GM19438 (cell line): ENCODE measurements at regions not wholly inside any gene's neighbourhood (a gene's known extent, or its start where the extent isn't known, plus 50 kb on each side); places are given as distances from the start of the nearest gene placed in this dataset.
"Not testable (repeated sequence)": the region's sequence is repeated elsewhere in the genome, so short reads cannot be mapped to it uniquely, and the experiment has no call there.

ENCODE experiments used
- ATAC-seq: cut with Tn5 transposase; IDR thresholded peaks from one replicate; pipeline ENCODE4 v1.9.1; 2021; ENCODE audit warnings: low read depth; ENCODE audit not compliant: unreplicated experiment

DNA sequence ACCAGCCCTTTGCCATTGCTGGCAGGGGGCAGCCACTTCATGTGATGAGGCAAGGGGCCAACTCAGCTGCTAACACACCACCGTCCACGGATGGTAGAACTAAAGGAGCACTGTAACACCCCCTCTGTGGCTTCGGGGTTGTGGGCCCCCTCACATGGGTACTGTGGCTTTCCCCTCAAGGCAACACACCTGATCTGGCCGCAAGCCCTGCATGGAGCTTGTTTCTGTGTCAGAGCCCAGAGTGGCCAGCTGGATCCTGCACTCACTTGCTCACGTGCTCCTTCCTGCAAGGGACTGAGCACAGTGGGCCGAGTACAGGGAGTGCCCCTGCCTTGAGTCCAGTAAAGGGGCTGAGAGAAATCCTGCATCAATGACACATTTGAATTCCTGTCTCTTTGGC lies 507.4 kb upstream of the SMC2 start:
- no peak for ATAC-seq

DNA sequence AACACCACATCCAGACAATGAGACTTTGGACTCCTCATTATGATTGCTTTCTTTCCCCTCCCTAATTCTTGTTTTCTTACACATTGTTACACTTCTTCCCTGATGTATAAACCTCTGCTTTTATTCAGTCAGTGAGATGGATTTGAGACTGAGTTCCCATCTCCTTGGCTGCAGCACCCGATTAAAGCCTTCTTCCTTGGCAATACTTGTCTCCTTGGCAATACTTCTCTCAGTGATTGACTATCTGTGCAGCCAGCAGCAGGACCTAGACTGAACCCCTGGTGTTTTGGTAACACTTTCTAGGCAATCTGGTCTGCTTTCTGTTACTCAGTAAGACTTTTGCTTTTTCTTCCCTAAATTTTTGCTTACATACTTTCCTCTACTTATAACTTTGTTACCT lies 492.8 kb upstream of the SMC2 start:
- no peak for ATAC-seq

DNA sequence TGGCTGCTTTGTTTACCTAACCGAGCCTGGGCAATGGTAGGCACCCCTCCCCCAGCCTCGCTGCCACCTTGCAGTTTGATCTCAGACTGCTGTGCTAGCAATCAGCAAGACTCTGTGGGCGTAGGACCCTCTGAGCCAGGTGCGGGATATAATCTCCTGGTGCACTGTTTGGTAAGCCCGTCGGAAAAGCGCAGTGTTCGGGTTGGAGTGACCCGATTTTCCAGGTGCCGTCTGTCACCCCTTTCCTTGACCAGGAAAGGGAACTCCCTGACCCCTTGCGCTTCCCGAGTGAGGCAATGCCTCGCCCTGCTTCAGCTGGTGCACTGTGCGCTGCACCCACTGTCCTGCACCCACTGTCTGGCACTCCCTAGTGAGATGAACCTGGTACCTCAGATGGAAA lies 482.2 kb upstream of the SMC2 start:
- ATAC-seq = not testable (repeated sequence)

DNA sequence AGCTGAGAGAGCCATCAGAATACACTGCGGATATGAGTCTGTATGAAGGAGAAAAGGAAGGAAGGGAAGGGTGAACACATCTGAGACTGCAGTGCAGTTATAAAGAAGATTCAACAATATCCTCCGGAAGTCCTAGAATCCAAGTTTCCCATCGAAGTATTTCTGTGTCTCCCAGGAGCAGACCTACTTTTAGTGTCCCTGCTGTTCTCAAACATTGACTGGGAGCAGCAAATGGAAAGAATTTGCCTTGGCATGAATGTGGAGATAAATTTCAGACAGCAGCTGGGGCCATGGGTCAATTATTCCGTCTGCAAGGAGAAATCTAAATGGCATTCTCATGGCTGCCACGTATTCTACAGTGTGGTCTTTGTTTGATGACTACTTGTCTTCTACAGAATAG lies 478.1 kb upstream of the SMC2 start:
- no peak for ATAC-seq

DNA sequence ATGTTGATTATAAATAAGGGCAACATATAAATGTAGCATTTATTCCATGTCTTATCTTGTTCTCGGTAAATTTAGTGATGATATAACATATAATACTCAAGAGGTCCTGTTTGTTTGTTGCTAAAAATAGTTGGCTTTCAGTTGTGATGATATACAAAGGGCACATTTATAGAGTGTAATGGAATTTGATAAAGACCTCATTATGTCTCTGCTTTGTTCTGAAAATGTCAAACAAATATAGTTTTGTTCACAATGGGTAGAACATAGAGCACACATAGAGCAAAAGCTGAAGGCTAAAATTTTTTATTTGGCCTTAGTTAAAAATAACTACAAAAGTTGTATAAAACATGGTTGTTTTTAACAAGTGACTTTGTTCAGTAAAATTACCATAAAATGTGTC lies 477.1 kb upstream of the SMC2 start:
- ATAC-seq = no peak

DNA sequence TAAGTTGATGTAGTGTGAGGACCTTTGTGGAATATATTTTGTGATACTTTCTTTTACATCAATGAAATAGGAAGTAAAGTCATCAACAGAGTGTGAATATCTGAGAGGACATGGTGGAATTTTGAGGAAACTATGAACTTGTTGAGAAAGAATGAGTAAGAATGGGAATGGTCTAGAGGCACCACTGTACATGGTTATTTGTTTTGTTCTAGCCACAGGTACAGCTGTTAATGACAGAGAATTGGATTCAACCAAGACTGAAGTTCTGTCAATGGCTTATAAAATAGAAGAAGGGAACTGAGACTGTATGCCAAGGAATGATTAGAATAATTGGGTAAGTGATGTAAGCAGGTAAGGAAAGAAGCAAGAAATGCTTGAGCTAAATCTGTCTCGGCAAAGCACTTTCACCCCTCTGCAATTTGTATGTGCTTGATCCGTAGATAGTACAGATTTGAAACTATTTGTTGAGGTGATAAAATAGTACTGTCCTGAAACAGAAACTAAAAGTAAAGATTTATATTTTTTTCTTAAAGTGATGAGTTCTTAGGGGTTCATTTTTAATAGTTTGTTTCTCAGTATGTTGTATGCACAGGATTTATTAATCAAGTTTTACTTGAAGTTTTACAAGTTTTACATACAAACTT lies 468.8 kb upstream of the SMC2 start:
- ATAC-seq = no peak

DNA sequence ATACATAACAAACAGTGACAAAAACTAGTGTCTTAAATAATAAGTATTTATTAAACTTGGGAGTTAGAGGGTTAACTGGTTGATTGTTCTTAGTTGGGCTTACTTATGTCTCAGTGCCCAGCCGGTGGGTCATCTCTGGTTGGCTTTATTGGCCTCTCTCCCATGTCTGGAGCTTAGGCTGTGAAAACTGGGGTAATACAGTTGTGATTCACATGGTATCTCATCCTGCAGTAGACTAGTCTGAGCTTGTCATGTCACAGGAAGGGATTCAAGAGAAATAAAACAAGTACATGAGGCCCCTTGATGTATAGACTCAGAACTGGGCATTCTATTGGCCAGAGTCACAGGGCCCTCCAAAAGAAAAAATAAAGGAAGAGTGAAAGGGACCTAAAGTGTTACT lies 466.4 kb upstream of the SMC2 start:
- ATAC-seq = no peak

DNA sequence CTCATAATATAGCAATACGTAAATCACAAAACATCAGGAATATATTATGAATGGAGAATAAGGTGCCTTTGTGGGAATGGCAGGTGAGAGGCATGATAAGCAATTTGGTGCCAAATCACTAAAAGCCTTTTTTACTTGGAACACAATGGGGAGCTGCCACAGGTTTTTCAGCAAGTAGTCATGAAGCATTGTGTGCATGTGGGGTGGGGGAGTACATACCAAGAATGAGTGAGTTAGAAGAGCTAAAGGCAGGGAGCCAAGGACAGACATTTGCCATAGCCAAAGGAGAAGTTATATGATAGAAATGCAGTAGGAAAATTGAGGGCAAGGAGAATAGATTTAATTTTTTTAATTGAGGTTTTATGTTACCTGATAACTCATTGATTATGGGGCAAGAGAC lies 445.0 kb upstream of the SMC2 start:
- ATAC-seq = no peak

DNA sequence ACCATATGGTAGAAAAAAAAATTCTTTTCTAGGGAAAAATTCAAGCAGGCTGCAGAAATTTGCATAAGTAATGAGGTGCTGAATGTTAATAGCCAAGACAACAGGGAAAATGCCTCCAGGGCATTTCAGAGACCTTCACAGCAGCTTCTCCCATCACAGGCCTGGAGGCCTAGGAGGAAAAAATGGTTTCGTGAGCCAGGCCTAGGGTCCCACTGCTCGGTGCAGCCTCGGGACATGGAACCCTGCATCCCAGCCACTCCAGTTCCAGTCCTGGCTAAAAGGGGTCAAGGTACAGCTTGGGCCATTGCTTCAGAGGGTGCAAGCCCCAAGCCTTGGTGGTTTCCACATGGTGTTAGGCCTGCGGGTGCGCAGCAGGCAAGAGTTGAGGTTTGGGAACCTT lies 436.0 kb upstream of the SMC2 start:
- no peak for ATAC-seq

DNA sequence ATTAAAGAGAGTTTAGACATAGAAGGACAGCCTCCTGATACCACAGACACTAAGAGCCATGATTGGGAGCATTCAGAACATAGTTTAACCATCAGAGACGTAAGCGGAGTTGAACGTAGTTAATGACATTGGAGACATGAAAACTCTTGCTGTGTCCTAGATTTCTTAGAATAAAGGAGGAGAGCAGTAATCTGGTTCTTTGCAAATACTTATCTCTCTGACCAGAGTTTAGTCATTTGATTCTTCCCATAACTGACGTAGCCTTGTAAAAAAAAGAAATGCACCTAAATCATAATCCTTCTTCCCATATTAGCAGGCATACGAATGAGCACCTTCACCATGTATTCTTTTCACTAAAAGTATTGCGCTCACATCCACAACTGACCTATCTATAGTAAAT lies 433.3 kb upstream of the SMC2 start:
- ATAC-seq = no peak

DNA sequence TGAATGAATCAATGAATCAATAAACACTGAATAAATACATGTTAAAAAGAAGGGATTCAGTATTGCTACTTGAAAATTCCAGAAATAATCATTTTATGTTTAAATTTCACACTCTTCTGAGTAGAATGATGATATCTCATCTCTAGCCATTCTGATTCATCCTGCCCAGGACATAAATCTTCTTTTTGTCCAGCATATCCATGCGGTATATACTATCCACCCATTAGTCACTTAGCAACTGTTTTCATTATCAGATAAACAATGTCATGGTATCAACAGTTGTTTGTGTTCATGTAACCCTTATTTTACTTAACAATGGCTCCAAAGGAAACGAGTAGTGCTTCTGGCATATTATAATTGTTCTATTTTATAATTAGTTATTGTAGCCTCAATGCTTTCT lies 432.4 kb upstream of the SMC2 start:
- ATAC-seq = no peak

DNA sequence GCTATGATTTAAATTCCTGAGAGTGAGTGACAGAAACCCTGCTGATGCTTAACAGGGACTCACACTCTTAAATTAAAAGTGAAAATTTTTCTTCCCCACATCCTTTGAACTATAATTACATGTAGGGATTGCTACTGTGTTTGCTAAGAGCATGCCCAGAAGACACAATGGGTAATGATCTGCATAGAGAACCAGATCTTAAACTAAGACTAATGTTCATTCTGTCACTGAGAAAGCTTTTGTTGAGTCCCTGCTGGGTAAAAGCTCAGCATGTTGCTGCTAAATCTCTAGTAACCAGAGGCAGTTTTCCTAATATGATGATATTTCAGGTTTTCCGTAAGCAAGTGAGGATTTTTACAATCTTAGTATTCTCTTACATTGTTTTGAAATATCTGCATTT lies 424.8 kb upstream of the SMC2 start:
- ATAC-seq = no peak

DNA sequence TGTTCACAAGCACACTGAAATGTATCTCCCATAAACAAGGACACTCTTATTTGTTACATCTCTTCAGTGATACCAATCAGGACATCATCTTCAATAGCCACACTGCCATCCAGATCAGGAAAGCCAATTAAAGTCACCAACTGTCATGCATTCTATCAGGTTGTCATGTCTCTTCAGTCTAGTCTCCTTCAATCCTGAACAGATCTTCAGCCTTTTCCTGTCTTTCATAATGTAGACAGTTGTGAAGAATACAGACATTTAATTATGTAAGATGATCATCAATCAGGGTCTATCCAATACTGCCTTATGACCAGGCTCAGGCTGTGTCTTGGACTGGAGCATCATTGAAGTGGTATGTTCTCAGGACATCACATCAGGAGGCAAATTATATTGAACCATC lies 419.8 kb upstream of the SMC2 start:
- no peak for ATAC-seq

DNA sequence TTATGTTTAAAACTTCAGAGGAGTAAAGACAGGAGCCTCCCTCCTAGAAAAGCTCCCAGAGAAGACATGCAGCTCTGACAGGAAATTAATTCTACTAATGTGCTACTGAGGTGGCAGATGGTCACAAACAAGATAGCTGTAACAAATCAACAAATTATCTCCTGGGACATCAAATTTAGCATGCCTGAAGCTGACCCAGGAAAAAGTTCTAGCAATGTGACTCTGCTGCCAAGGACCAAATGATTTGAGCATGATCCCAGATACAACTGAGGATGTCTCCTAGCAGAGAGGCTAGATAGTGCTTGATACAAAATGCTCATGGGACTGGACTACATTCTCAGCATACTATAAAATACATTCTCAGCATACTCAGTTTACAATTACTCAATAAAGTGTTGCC lies 413.5 kb upstream of the SMC2 start:
- no peak for ATAC-seq

DNA sequence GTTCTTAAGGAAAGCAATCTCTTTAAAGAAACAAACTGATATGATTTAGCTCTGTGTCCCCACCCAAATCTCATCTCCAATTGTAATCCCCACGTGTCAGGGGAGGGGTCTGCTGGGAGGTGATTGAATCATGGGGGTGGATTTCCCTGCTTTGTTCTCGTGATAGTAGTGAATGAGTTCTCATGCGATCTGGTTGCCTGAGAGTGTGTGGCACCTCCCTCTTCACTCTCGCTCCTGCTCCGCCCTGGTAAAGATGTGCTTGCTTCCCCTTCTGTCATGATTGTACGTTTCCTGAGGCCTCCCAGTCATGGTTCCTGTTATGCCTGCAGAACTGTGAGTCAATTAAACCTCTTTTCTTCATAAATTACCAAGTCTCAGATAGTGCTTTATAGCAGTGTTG lies 412.7 kb upstream of the SMC2 start:
- no peak for ATAC-seq

DNA sequence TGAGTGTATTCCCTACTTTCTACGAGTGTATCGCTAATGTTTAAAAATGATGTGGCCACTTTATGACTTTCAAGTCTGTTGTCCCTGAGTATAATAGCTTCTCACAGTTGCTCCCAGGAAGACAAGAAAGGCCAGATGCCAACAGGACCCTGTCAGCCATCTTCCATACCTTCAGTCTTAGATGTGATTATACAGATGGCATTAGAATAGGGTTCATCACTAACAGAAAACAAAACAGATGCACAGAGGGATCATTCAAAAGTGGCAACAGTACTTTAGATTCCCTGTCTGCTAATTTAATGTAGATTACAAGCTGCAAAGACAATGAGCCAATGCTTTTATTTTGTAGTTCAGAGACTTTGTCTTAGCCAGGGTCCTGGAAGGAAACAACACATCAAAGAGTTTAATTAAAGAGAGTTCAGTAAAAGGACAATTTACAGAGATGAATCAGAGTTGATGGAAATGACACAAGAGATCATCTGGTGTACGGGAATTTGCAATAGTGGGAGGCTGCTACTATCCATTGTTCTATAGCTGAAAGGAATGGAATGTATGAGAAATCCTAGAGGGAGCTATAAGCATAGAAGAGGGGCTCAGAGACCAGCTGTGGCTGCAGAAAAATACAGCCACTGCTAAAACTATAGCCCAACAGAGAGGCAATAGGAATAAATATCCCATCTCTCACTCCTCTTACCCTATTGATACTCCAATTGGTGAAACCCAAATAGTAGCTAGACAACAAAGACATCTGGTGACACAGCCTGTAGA lies 393.7 kb upstream of the SMC2 start:
- no peak for ATAC-seq

DNA sequence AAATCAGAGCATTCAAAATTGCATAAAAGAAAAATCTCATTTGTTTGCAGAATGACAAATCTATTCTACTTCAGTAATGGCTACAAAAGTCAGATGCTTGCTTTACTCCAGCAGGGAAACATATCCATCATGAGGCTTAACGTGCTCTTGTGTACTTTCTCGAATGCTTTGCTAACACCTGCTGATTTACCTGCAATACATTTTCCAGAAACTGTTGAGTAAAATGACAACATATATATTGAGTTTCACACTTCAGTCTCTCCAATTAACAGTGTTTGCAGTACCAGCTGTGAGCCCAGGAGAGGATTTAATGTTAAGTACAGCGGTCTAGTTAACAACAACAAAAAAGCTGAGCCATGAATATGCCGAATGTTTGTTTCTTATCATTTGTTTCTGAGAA lies 391.5 kb upstream of the SMC2 start:
- ATAC-seq = no peak

DNA sequence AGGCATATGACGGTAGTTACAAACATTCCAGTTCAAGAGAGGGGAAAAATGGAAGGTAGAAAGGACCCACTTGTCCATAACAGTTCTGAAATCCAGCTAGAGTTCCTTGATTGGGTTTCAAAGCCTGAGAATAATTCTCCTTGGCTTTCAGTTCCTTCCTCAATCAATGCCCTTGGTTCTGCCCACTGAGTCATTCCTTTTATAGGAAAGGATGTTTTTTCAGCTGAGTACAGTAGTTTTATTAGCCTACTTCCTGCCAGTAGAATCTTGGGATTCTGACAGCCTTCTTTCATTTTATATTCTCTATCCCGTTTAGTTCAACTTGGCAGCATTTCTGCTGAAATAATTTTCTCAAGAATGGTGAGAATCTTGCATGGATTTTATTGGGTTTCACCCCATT lies 386.9 kb upstream of the SMC2 start:
- ATAC-seq = no peak

DNA sequence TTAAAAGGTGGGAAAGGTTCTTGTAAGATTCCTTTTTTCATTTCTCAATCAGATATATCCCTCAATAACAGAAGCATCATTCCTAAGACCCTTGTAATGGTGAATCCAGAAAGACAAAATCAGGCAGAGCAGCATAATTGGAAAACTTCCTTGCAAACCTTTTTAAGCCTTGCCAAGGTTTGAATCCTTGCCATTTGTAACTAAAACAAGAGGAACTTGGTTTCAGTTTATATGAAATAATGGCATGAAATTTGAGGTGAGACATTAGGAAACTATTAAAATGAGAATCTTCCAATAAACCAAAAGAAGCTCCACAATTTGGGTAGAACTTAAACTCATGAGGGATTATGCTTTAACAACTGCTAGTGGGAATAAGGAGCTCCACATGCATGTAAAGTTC lies 384.7 kb upstream of the SMC2 start:
- no peak for ATAC-seq

DNA sequence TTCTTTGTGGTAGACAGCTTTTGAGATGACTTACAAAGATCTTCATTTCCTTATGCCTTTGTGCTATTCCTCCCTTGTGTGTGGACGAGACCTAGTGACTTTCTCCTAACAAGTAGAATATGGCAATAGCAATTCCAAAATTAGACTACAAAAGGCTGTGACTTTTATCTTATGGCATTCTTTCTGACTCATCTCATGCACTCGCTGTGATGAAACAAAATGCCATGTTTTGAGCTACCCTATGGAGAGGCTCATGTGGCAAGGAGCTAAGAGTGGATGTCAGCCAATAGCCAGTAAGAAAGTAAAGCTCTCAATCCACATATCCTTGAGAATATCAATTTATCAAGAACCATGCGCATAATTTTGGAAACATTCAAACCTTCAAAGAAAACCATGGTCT lies 380.5 kb upstream of the SMC2 start:
- no peak for ATAC-seq

DNA sequence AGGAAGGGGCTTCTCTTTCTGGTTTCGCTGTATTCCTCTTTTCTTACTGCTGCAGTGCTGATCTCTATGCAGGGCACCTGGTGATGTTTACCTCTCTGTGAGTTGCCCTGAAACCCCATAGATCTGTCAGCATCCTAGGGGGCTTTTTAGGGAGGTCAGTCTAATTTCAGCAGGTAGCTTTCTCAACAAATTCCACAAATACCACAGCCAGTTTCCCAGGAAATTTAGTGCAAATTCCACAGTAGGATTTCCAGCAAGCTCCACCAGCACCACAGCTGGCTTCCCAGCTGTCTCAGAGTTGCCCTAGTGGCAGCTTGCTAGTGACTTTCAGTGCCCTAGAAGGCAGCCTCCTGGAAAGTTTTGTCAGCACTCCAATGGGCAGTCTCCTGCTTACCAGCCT lies 379.1 kb upstream of the SMC2 start:
- no peak for ATAC-seq

DNA sequence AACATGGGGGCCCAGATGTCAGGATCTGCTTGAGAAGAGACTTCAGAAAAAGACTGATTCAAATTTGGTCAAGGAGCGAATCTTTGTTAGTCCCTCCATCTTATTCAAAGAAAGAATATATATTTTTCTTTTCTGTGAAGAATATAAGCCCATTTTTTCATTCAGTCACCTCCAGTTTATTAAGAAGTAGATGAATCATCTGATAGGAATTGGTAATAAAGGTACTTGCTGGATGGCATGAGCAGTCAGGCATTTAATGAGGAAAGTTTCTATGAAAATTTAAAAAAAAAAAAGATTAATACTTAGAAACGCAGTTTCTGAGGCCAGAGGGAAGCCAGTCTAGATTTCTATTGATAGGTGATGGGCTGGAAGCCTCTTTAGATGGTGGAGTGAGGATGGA lies 373.1 kb upstream of the SMC2 start:
- no peak for ATAC-seq

DNA sequence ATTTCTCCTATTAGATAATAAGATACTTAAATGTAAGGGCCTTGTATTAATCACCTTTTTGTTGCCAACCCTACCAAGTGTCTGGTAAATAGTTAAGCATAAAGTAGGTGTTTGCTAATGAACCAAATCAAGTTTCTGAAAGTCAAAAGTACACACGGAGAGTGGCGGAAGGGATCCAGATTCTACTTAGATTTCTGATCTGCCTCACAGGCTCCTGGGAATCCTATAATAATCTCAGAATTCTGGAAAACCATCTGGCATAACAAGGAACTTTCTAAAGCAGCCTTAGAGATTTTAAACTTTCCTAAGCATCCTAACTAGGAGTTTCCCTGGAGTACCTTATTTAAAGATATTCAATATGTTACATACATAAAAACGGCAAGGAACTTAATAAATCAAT lies 363.2 kb upstream of the SMC2 start:
- no peak for ATAC-seq
